ENCODE measurements at regions not wholly inside any gene's neighbourhood (a gene's known extent, or its start where the extent isn't known, plus 50 kb on each side); places are given as distances from the start of the nearest gene placed in this dataset.

- Histone ChIP-seq H3K27me3 (ENCODE audit: control insufficient read depth in 2 of 2, insufficient read depth in 2 of 2, low read length in 2 of 2) (no peaks in the 10 kb centered on the region), H3K27ac (ENCODE audit: low read depth in 2 of 2, low read length in 2 of 2) (no peak overlapping the region), H3K9me3 (ENCODE audit: control insufficient read depth in 2 of 2, low read length in 2 of 2) (no peaks in the 10 kb centered on the region), H3K4me1 (ENCODE audit: control insufficient read depth in 2 of 2, insufficient read depth in 2 of 2, low read length in 2 of 2) (peaks cover 0 to 6% of the 10 kb centered on the region in 2 donors), H3K4me3 (ENCODE audit: low read length in 2 of 2) (no peak overlapping the region), H3K36me3 (ENCODE audit: control insufficient read depth in 2 of 2, insufficient read depth in 2 of 2, low read length in 2 of 2) (no peaks in the 10 kb centered on the region), H3K9ac (ENCODE audit: low read depth in 1 of 2, low read length in 2 of 2) (no peak overlapping the region)
These were observed 392.9 kb downstream of the NUAK1 start for GRCh38 chr12:105745811-105746210.

DNA sequence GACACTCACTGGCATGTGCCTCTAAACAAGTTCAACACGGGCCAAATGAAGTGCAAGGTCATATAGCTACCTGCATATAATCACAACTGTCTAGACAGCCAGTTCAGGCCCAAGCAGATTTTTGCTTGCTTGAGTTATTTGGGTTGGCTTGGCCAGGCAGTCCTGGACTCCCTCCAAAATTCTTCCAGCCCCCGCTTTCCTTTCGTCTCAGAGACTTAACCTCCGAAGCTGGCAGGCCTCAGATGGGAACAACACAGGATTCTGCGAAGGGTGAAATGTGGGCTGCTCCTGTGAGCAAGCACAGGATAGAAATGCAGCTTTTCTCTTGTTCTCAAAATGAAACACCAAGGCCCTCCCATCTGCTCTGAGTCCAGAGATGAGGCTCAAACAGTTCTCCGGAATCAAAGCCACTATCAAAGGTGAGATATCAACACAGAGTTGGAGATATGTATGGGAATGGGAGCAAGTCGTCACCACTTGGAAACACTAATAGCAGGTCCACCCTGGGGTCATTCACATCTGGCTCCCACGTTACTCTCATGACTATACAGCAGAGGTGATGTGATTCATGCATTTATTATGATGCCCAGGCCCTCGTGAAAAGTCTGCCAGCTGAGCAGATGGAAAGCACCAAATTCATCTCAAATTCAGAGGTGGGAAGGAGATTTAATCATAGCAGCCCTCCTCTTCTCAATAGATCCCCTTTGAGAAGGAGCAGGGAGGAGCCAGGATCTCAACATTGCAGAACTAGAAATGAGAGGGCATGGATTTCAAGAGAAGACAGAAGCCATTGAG lies 389.8 kb downstream of the NUAK1 start:
- Histone ChIP-seq H3K27me3 (ENCODE audit: control insufficient read depth in 2 of 2, insufficient read depth in 2 of 2, low read length in 2 of 2) (no peaks in the 10 kb centered on the region), H3K4me3 (ENCODE audit: low read length in 2 of 2) (no peak overlapping the region), H3K27ac (ENCODE audit: low read depth in 2 of 2, low read length in 2 of 2) (no peak overlapping the region), H3K4me1 (ENCODE audit: control insufficient read depth in 2 of 2, insufficient read depth in 2 of 2, low read length in 2 of 2) (no peaks in the 10 kb centered on the region), H3K9ac (ENCODE audit: low read depth in 1 of 2, low read length in 2 of 2) (no peak overlapping the region), H3K36me3 (ENCODE audit: control insufficient read depth in 2 of 2, insufficient read depth in 2 of 2, low read length in 2 of 2) (no peaks in the 10 kb centered on the region), H3K9me3 (ENCODE audit: control insufficient read depth in 2 of 2, low read length in 2 of 2) (no peaks in the 10 kb centered on the region)

- H3K36me3 ChIP-seq (ENCODE audit: control insufficient read depth in 2 of 2, insufficient read depth in 2 of 2, low read length in 2 of 2), result no peaks in the 10 kb centered on the region
- no peak overlapping the region for H3K4me3 ChIP-seq (ENCODE audit: low read length in 2 of 2)
- no peaks in the 10 kb centered on the region for H3K4me1 ChIP-seq (ENCODE audit: control insufficient read depth in 2 of 2, insufficient read depth in 2 of 2, low read length in 2 of 2)
- no peak overlapping the region for H3K9ac ChIP-seq (ENCODE audit: low read depth in 1 of 2, low read length in 2 of 2)
- no peaks in the 10 kb centered on the region for H3K9me3 ChIP-seq (ENCODE audit: control insufficient read depth in 2 of 2, low read length in 2 of 2)
- H3K27ac ChIP-seq (ENCODE audit: low read depth in 2 of 2, low read length in 2 of 2), result no peak overlapping the region
- no peaks in the 10 kb centered on the region for H3K27me3 ChIP-seq (ENCODE audit: control insufficient read depth in 2 of 2, insufficient read depth in 2 of 2, low read length in 2 of 2)
These were observed 388.7 kb downstream of the NUAK1 start for GRCh38 chr12:105750096-105750495.

- no peaks in the 10 kb centered on the region for H3K36me3 ChIP-seq (ENCODE audit: control insufficient read depth in 2 of 2, insufficient read depth in 2 of 2, low read length in 2 of 2)
- H3K9ac ChIP-seq (ENCODE audit: low read depth in 1 of 2, low read length in 2 of 2), result no peak overlapping the region
- H3K27me3 ChIP-seq (ENCODE audit: control insufficient read depth in 2 of 2, insufficient read depth in 2 of 2, low read length in 2 of 2), result no peaks in the 10 kb centered on the region
- H3K4me1 ChIP-seq (ENCODE audit: control insufficient read depth in 2 of 2, insufficient read depth in 2 of 2, low read length in 2 of 2), result no peaks in the 10 kb centered on the region
- no peak overlapping the region for H3K4me3 ChIP-seq (ENCODE audit: low read length in 2 of 2)
- H3K9me3 ChIP-seq (ENCODE audit: control insufficient read depth in 2 of 2, low read length in 2 of 2), result no peaks in the 10 kb centered on the region
- no peak overlapping the region for H3K27ac ChIP-seq (ENCODE audit: low read depth in 2 of 2, low read length in 2 of 2)
These were observed 384.4 kb downstream of the NUAK1 start for GRCh38 chr12:105754313-105754712.

GRCh38 chr12:105756961-105757360 lies 381.8 kb downstream of the NUAK1 start:
- no peak overlapping the region for H3K4me3 ChIP-seq (ENCODE audit: low read length in 2 of 2)
- no peaks in the 10 kb centered on the region for H3K27me3 ChIP-seq (ENCODE audit: control insufficient read depth in 2 of 2, insufficient read depth in 2 of 2, low read length in 2 of 2)
- H3K27ac ChIP-seq (ENCODE audit: low read depth in 2 of 2, low read length in 2 of 2), result no peak overlapping the region
- H3K36me3 ChIP-seq (ENCODE audit: control insufficient read depth in 2 of 2, insufficient read depth in 2 of 2, low read length in 2 of 2), result no peaks in the 10 kb centered on the region
- no peaks in the 10 kb centered on the region for H3K4me1 ChIP-seq (ENCODE audit: control insufficient read depth in 2 of 2, insufficient read depth in 2 of 2, low read length in 2 of 2)
- no peak overlapping the region for H3K9ac ChIP-seq (ENCODE audit: low read depth in 1 of 2, low read length in 2 of 2)
- H3K9me3 ChIP-seq (ENCODE audit: control insufficient read depth in 2 of 2, low read length in 2 of 2), result no peaks in the 10 kb centered on the region

- Histone ChIP-seq H3K27me3 (ENCODE audit: control insufficient read depth in 2 of 2, insufficient read depth in 2 of 2, low read length in 2 of 2) (no peaks in the 10 kb centered on the region), H3K27ac (ENCODE audit: low read depth in 2 of 2, low read length in 2 of 2) (no peak overlapping the region), H3K4me3 (ENCODE audit: low read length in 2 of 2) (no peak overlapping the region), H3K4me1 (ENCODE audit: control insufficient read depth in 2 of 2, insufficient read depth in 2 of 2, low read length in 2 of 2) (no peaks in the 10 kb centered on the region), H3K9me3 (ENCODE audit: control insufficient read depth in 2 of 2, low read length in 2 of 2) (no peaks in the 10 kb centered on the region), H3K9ac (ENCODE audit: low read depth in 1 of 2, low read length in 2 of 2) (no peak overlapping the region), H3K36me3 (ENCODE audit: control insufficient read depth in 2 of 2, insufficient read depth in 2 of 2, low read length in 2 of 2) (no peaks in the 10 kb centered on the region)
These were observed 379.6 kb downstream of the NUAK1 start for GRCh38 chr12:105759149-105759548.

DNA sequence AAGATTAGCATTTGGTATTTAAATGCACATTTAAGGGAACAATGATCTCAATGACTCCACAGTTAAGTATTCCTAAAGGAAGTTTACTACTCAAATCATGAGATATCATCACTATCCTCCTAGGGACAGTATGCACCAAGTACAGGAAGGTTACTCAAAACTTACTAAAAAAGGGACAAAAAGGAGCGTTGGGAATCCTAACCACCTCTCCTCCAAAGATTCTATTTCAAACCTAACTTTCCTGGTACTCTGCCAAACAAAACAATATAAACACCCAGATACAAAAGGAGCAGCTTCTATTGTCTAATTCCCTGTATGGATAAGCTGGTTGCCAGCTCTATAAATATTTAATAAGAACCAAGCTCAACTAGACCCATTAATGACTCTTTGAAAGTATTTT lies 377.7 kb downstream of the NUAK1 start:
- H3K9ac ChIP-seq (ENCODE audit: low read depth in 1 of 2, low read length in 2 of 2), result no peak overlapping the region
- no peak overlapping the region for H3K4me3 ChIP-seq (ENCODE audit: low read length in 2 of 2)
- no peaks in the 10 kb centered on the region for H3K4me1 ChIP-seq (ENCODE audit: control insufficient read depth in 2 of 2, insufficient read depth in 2 of 2, low read length in 2 of 2)
- H3K27me3 ChIP-seq (ENCODE audit: control insufficient read depth in 2 of 2, insufficient read depth in 2 of 2, low read length in 2 of 2), result peaks cover 0 to 5% of the 10 kb centered on the region in 2 donors
- no peak overlapping the region for H3K27ac ChIP-seq (ENCODE audit: low read depth in 2 of 2, low read length in 2 of 2)
- H3K36me3 ChIP-seq (ENCODE audit: control insufficient read depth in 2 of 2, insufficient read depth in 2 of 2, low read length in 2 of 2), result no peaks in the 10 kb centered on the region
- H3K9me3 ChIP-seq (ENCODE audit: control insufficient read depth in 2 of 2, low read length in 2 of 2), result no peaks in the 10 kb centered on the region

- H3K27ac ChIP-seq (ENCODE audit: low read depth in 2 of 2, low read length in 2 of 2), result no peak overlapping the region
- H3K9ac ChIP-seq (ENCODE audit: low read depth in 1 of 2, low read length in 2 of 2), result no peak overlapping the region
- no peaks in the 10 kb centered on the region for H3K36me3 ChIP-seq (ENCODE audit: control insufficient read depth in 2 of 2, insufficient read depth in 2 of 2, low read length in 2 of 2)
- peaks cover 0 to 5% of the 10 kb centered on the region in 2 donors for H3K27me3 ChIP-seq (ENCODE audit: control insufficient read depth in 2 of 2, insufficient read depth in 2 of 2, low read length in 2 of 2)
- H3K4me1 ChIP-seq (ENCODE audit: control insufficient read depth in 2 of 2, insufficient read depth in 2 of 2, low read length in 2 of 2), result no peaks in the 10 kb centered on the region
- no peak overlapping the region for H3K4me3 ChIP-seq (ENCODE audit: low read length in 2 of 2)
- no peaks in the 10 kb centered on the region for H3K9me3 ChIP-seq (ENCODE audit: control insufficient read depth in 2 of 2, low read length in 2 of 2)
These were observed 374.4 kb downstream of the NUAK1 start for GRCh38 chr12:105764216-105764835.

DNA sequence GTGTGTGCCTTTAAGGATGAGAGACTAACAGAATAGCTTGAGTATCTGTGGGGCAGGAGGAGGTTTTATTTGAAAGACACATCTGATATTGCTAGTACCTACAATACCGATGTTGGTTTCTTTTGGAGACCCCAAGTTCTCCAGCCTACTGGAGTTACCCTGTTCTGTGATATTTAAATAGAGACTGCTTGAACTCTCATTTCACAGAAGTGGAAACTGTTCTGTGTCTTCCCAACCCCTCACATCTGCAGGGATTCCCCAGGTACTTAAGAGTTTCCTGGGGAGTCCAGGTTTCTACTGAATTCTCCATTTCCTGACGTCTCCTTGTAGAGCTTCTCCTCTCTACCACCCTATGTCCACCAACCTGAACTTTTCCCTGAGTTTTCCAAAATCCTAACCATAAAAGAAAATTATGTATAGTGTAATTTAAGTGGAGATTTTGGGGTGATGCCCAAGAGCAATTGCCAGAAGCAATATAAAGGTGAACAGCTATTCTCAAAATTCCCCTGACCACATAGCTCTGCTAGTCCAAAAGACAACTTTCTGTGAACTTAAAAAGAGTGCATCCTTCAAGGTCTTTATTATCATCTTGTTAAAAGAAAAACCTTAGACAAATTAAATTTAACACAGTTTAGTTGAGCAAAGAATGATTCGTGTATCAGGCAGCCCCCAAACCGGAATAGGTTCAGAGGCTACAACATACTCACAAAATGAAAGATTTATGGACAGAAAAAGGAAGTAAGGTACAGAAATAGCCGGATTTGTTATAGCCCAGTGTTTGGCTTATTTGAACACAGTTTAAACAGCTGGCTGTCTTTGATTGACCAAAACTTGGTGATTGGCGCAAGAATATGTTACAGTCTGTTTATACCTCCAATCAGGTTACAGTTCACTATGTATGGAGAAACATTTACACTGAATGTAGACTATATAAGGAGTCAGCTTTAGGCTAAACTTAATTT lies 373.4 kb downstream of the NUAK1 start:
- no peaks in the 10 kb centered on the region for H3K4me1 ChIP-seq (ENCODE audit: control insufficient read depth in 2 of 2, insufficient read depth in 2 of 2, low read length in 2 of 2)
- H3K36me3 ChIP-seq (ENCODE audit: control insufficient read depth in 2 of 2, insufficient read depth in 2 of 2, low read length in 2 of 2), result no peaks in the 10 kb centered on the region
- no peak overlapping the region for H3K4me3 ChIP-seq (ENCODE audit: low read length in 2 of 2)
- peaks cover 0 to 5% of the 10 kb centered on the region in 2 donors for H3K27me3 ChIP-seq (ENCODE audit: control insufficient read depth in 2 of 2, insufficient read depth in 2 of 2, low read length in 2 of 2)
- no peaks in the 10 kb centered on the region for H3K9me3 ChIP-seq (ENCODE audit: control insufficient read depth in 2 of 2, low read length in 2 of 2)
- H3K27ac ChIP-seq (ENCODE audit: low read depth in 2 of 2, low read length in 2 of 2), result no peak overlapping the region
- no peak overlapping the region for H3K9ac ChIP-seq (ENCODE audit: low read depth in 1 of 2, low read length in 2 of 2)

DNA sequence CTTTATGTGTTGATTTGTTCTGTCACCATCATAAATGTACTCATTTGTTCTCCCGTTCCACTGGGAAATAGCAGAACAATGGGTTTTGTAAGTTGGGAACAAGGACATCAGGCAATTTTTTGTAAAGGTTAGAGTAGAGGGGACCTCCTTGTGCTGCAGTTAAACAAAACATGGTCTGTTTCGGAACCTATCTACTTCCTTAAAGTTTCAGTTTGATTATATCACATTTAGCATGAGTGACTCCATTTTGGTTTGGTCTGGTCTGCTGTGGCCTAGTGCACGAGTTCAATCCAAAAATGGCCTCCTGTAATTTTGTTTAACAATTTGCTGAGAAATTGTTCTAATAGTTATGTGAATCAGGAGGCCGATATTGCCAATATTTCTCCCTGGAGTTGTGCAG lies 372.7 kb downstream of the NUAK1 start:
- H3K4me1 ChIP-seq (ENCODE audit: control insufficient read depth in 2 of 2, insufficient read depth in 2 of 2, low read length in 2 of 2), result no peaks in the 10 kb centered on the region
- peaks cover 0 to 5% of the 10 kb centered on the region in 2 donors for H3K27me3 ChIP-seq (ENCODE audit: control insufficient read depth in 2 of 2, insufficient read depth in 2 of 2, low read length in 2 of 2)

More for the DNA sequence above, 372.7 kb downstream of the NUAK1 start:
- Histone ChIP-seq H3K36me3 (ENCODE audit: control insufficient read depth in 2 of 2, insufficient read depth in 2 of 2, low read length in 2 of 2) (no peaks in the 10 kb centered on the region), H3K9ac (ENCODE audit: low read depth in 1 of 2, low read length in 2 of 2) (no peak overlapping the region), H3K4me3 (ENCODE audit: low read length in 2 of 2) (no peak overlapping the region), H3K27ac (ENCODE audit: low read depth in 2 of 2, low read length in 2 of 2) (no peak overlapping the region), H3K9me3 (ENCODE audit: control insufficient read depth in 2 of 2, low read length in 2 of 2) (no peaks in the 10 kb centered on the region)

Measured in mucosa of rectum (tissue), 2 donors.